Thymus (tissue), 11 donors: ENCODE measurements at regions not wholly inside any gene's neighbourhood (a gene's known extent, or its start where the extent isn't known, plus 50 kb on each side); places are given as distances from the start of the nearest gene placed in this dataset.

Source experiments
- DNase-seq, 9 donors: peaks; one replicate each; pipeline ENCODE4 v3.0.0-alpha.2; 2013; ENCODE audit warnings: low spot score in 9 of 9, low read depth in 6 of 9, missing footprints in 1 of 9
- H3K27ac ChIP-seq, 2 donors: one replicate each; pipeline ENCODE4 v1.5.1; 2013; ENCODE audit warnings: control low read depth in 1 of 2, low read depth in 1 of 2, low read length in 1 of 2, mild to moderate bottlenecking in 1 of 2, moderate library complexity in 1 of 2
- H3K27me3 ChIP-seq, 2 donors: one replicate each; pipeline ENCODE4 v1.5.1; 2013; ENCODE audit warnings: low read length in 1 of 2; ENCODE audit not compliant: control insufficient read depth in 2 of 2, insufficient read depth in 1 of 2
- H3K36me3 ChIP-seq, 2 donors: one replicate each; pipeline ENCODE4 v1.5.1; 2013; ENCODE audit warnings: low read length in 1 of 2, mild to moderate bottlenecking in 1 of 2, moderate library complexity in 1 of 2; ENCODE audit not compliant: control insufficient read depth in 2 of 2, insufficient read depth in 2 of 2
- H3K4me1 ChIP-seq, 2 donors: one replicate each; pipeline ENCODE4 v1.5.1; 2013; ENCODE audit warnings: low read length in 2 of 2; ENCODE audit not compliant: control insufficient read depth in 2 of 2, insufficient read depth in 2 of 2
- H3K4me3 ChIP-seq, 2 donors: one replicate each; pipeline ENCODE4 v1.5.1; 2013; ENCODE audit warnings: low read length in 2 of 2, control low read depth in 1 of 2, mild to moderate bottlenecking in 1 of 2
- H3K9me3 ChIP-seq, 2 donors: one replicate each; pipeline ENCODE4 v1.5.1; 2013; ENCODE audit warnings: low read length in 1 of 2, mild to moderate bottlenecking in 1 of 2; ENCODE audit not compliant: control insufficient read depth in 2 of 2, insufficient read depth in 1 of 2
- WGBS: extraction: QIAGEN DNeasy Blood & Tissue Kit; methylation state at CpG from one replicate; pipeline ENCODE4 v1.1.7; 2013; 5-methylcytosine and 5-hydroxymethylcytosine counted together
- donor health status: healthy.

- Histone ChIP-seq H3K36me3 (no peaks in the 10 kb centered on the region), H3K4me3 (no peak overlapping the region), H3K9me3 (no peaks in the 10 kb centered on the region), H3K27me3 (no peaks in the 10 kb centered on the region), H3K4me1 (no peaks in the 10 kb centered on the region), H3K27ac (no peak overlapping the region)
- 93% methylated on average over 5 of the region's 5 CpGs for WGBS
- no peak for DNase-seq
Observed at GRCh38 chr11:134785059-134785458, 373.0 kb upstream of the B3GAT1 start.

GRCh38 chr11:134784568-134784967 lies 372.5 kb upstream of the B3GAT1 start:
- 86% methylated on average over 4 of the region's 4 CpGs for WGBS
- DNase-seq = no peak
- H3K27me3 ChIP-seq = no peaks in the 10 kb centered on the region

GRCh38 chr11:134784046-134784445 lies 372.0 kb upstream of the B3GAT1 start:
- DNase-seq = no peak
- H3K36me3 ChIP-seq = no peaks in the 10 kb centered on the region
- no peak overlapping the region for H3K4me3 ChIP-seq
- H3K27ac ChIP-seq = no peak overlapping the region
- no peaks in the 10 kb centered on the region for H3K27me3 ChIP-seq
- H3K9me3 ChIP-seq = no peaks in the 10 kb centered on the region
- no peaks in the 10 kb centered on the region for H3K4me1 ChIP-seq
- 66% methylated on average over 2 of the region's 2 CpGs for WGBS

More at GRCh38 chr11:134784568-134784967, 372.5 kb upstream of the B3GAT1 start:
- Histone ChIP-seq H3K36me3 (no peaks in the 10 kb centered on the region), H3K9me3 (no peaks in the 10 kb centered on the region), H3K4me3 (no peak overlapping the region), H3K4me1 (no peaks in the 10 kb centered on the region), H3K27ac (no peak overlapping the region)

- Histone ChIP-seq H3K36me3 (no peaks in the 10 kb centered on the region), H3K27ac (no peak overlapping the region), H3K27me3 (no peaks in the 10 kb centered on the region), H3K4me3 (no peak overlapping the region), H3K9me3 (no peaks in the 10 kb centered on the region), H3K4me1 (no peaks in the 10 kb centered on the region)
- DNase-seq = no peak
- WGBS = 78% methylated on average over 4 of the region's 4 CpGs
Observed at GRCh38 chr11:134783234-134783633, 371.2 kb upstream of the B3GAT1 start.

- no peaks in the 10 kb centered on the region for H3K27me3 ChIP-seq
- no peak overlapping the region for H3K27ac ChIP-seq
- no peak overlapping the region for H3K4me3 ChIP-seq
- 59% methylated on average over 3 of the region's 3 CpGs for WGBS
- no peaks in the 10 kb centered on the region for H3K9me3 ChIP-seq
- DNase-seq = no peak
- H3K4me1 ChIP-seq = no peaks in the 10 kb centered on the region
- H3K36me3 ChIP-seq = no peaks in the 10 kb centered on the region
Observed at GRCh38 chr11:134781380-134781866, 369.4 kb upstream of the B3GAT1 start.

GRCh38 chr11:134780486-134781147 lies 368.6 kb upstream of the B3GAT1 start:
- Histone ChIP-seq H3K27ac (no peak overlapping the region), H3K27me3 (no peaks in the 10 kb centered on the region), H3K4me1 (no peaks in the 10 kb centered on the region), H3K9me3 (no peaks in the 10 kb centered on the region), H3K4me3 (no peak overlapping the region), H3K36me3 (no peaks in the 10 kb centered on the region)
- 81% methylated on average over 4 of the region's 4 CpGs for WGBS
- no peak for DNase-seq

GRCh38 chr11:134779179-134779578 lies 367.1 kb upstream of the B3GAT1 start:
- no peaks in the 10 kb centered on the region for H3K4me1 ChIP-seq
- no peaks in the 10 kb centered on the region for H3K9me3 ChIP-seq
- H3K27ac ChIP-seq = no peak overlapping the region
- no peak for DNase-seq
- H3K4me3 ChIP-seq = no peak overlapping the region
- no peaks in the 10 kb centered on the region for H3K36me3 ChIP-seq
- WGBS = 94% methylated on average over 4 of the region's 4 CpGs
- no peaks in the 10 kb centered on the region for H3K27me3 ChIP-seq

GRCh38 chr11:134768463-134768862 lies 356.4 kb upstream of the B3GAT1 start:
- Histone ChIP-seq H3K36me3 (no peaks in the 10 kb centered on the region), H3K27me3 (no peaks in the 10 kb centered on the region), H3K4me3 (no peak overlapping the region), H3K9me3 (no peaks in the 10 kb centered on the region), H3K4me1 (no peaks in the 10 kb centered on the region), H3K27ac (no peak overlapping the region)
- no peak for DNase-seq
- WGBS = 97% methylated on average over 1 of the region's 1 CpG

- H3K9me3 ChIP-seq = no peaks in the 10 kb centered on the region
- no peak overlapping the region for H3K27ac ChIP-seq
- WGBS = 88% methylated on average over 2 of the region's 2 CpGs
- no peaks in the 10 kb centered on the region for H3K36me3 ChIP-seq
- peaks cover 0 to 5% of the 10 kb centered on the region in 2 donors for H3K27me3 ChIP-seq
- no peak for DNase-seq
- H3K4me1 ChIP-seq = no peaks in the 10 kb centered on the region
- no peak overlapping the region for H3K4me3 ChIP-seq
Observed at GRCh38 chr11:134765565-134765964, 353.5 kb upstream of the B3GAT1 start.
